GM23338 (cell line): ENCODE measurements at regions not wholly inside any gene's neighbourhood (a gene's known extent, or its start where the extent isn't known, plus 50 kb on each side); places are given as distances from the start of the nearest gene placed in this dataset.

Experiments used
- ATAC-seq: fragments of 200-7000 bp; cut with Tn5 transposase; 3 replicates; pipeline ENCODE4 v1.9.1; 2020
- DNase-seq: peaks from one replicate; pipeline ENCODE4 v3.0.0-alpha.2; 2015; ENCODE audit warnings: low spot score
- H2AFZ ChIP-seq: fragments of 200-600 bp; sonication (generic); 2 replicates; pipeline ENCODE4 v1.8.0; 2016; ENCODE audit warnings: antibody characterized with exemption, mild to moderate bottlenecking, moderate library complexity
- H3F3A ChIP-seq: fragments of 200-600 bp; sonication (generic); replicated peaks from 2 replicates; pipeline ENCODE4 v1.8.0; 2017; ENCODE audit warnings: antibody characterized with exemption, mixed run types, low read depth
- H3K27ac ChIP-seq: fragments of 200-600 bp; sonication (generic); 2 replicates; pipeline ENCODE4 v1.6.1; 2016; ENCODE audit warnings: low read depth
- H3K27me3 ChIP-seq: fragments of 200-600 bp; sonication (generic); 2 replicates; pipeline ENCODE4 v1.8.0; 2016; ENCODE audit warnings: mild to moderate bottlenecking, mixed run types, moderate library complexity; ENCODE audit not compliant: insufficient read depth
- H3K36me3 ChIP-seq: fragments of 200-600 bp; sonication (generic); 2 replicates; pipeline ENCODE4 v1.8.0; 2016; ENCODE audit warnings: mild to moderate bottlenecking; ENCODE audit not compliant: insufficient read depth
- H3K4me1 ChIP-seq: fragments of 200-600 bp; sonication (generic); 2 replicates; pipeline ENCODE4 v1.8.0; 2016; ENCODE audit warnings: mild to moderate bottlenecking, moderate library complexity; ENCODE audit not compliant: insufficient read depth
- H3K4me2 ChIP-seq: fragments of 200-600 bp; sonication (generic); 2 replicates; pipeline ENCODE4 v1.7.1; 2017; ENCODE audit warnings: mixed run types
- H3K4me3 ChIP-seq: fragments of 200-600 bp; sonication (generic); 2 replicates; pipeline ENCODE4 v1.6.1; 2016; ENCODE audit warnings: mixed run types
- H3K79me2 ChIP-seq: fragments of 200-600 bp; sonication (generic); replicated peaks from 2 replicates; pipeline ENCODE4 v1.8.0; 2017; ENCODE audit warnings: mild to moderate bottlenecking; ENCODE audit not compliant: insufficient read depth
- H3K9me2 ChIP-seq: fragments of 200-600 bp; sonication (generic); 2 replicates; pipeline ENCODE4 v1.8.0; 2017; ENCODE audit not compliant: insufficient read depth
- H4K20me1 ChIP-seq: fragments of 200-600 bp; sonication (generic); replicated peaks from 2 replicates; pipeline ENCODE4 v1.8.0; 2017; ENCODE audit warnings: mild to moderate bottlenecking; ENCODE audit not compliant: insufficient read depth
- H3K27ac Mint-ChIP-seq: 2 replicates; pipeline ENCODE4 v1.8.0; 2020; ENCODE audit warnings: inconsistent platforms, mild to moderate bottlenecking, moderate library complexity, mixed read lengths
- H3K27me3 Mint-ChIP-seq: 3 replicates; pipeline ENCODE4 v1.8.0; 2022; ENCODE audit warnings: low read depth, mild to moderate bottlenecking, moderate library complexity, mixed read lengths, inconsistent platforms; ENCODE audit not compliant: insufficient read depth, poor library complexity
- H3K36me3 Mint-ChIP-seq: 3 replicates; pipeline ENCODE4 v1.8.0; 2021; ENCODE audit warnings: low read depth, mild to moderate bottlenecking, inconsistent platforms, moderate library complexity, mixed read lengths
- H3K4me1 Mint-ChIP-seq: 3 replicates; pipeline ENCODE4 v1.8.0; 2020; ENCODE audit warnings: mild to moderate bottlenecking, inconsistent platforms, mixed read lengths
- H3K4me3 Mint-ChIP-seq: 3 replicates; pipeline ENCODE4 v1.8.0; 2021; ENCODE audit warnings: moderate library complexity, mild to moderate bottlenecking, inconsistent platforms, mixed read lengths
- H3K9me3 Mint-ChIP-seq: 3 replicates; pipeline ENCODE4 v1.8.0; 2020; ENCODE audit warnings: moderate library complexity, mild to moderate bottlenecking, inconsistent platforms, mixed read lengths
- CREB1 ChIP-seq: fragments of 250-450 bp; sonication (Bioruptor Pico); IDR thresholded peaks from 2 replicates; pipeline ENCODE4 v1.5.0; 2020; ENCODE audit warnings: low read depth, mild to moderate bottlenecking, moderate library complexity
- EZH2 ChIP-seq: fragments of 200-600 bp; sonication (generic); IDR thresholded peaks from one replicate; pipeline ENCODE4 v1.8.0; 2017; ENCODE audit warnings: antibody characterized with exemption, mild to moderate bottlenecking, low read depth; ENCODE audit not compliant: unreplicated experiment
- JUNB ChIP-seq: IDR thresholded peaks from one replicate; pipeline ENCODE4 v1.6.1; 2016; ENCODE audit warnings: antibody characterized with exemption; ENCODE audit not compliant: unreplicated experiment
- NANOG ChIP-seq: IDR thresholded peaks from 2 replicates; pipeline ENCODE4 v1.6.1; 2016; ENCODE audit warnings: antibody characterized with exemption, borderline replicate concordance
- POLR2AphosphoS5 ChIP-seq: IDR thresholded peaks from 2 replicates; pipeline ENCODE4 v1.6.1; 2016; ENCODE audit warnings: antibody characterized with exemption, low read depth
- REST ChIP-seq: IDR thresholded peaks from one replicate; pipeline ENCODE4 v1.6.1; 2018; ENCODE audit warnings: antibody characterized with exemption; ENCODE audit not compliant: unreplicated experiment
- STAT1 ChIP-seq: IDR thresholded peaks from one replicate; pipeline ENCODE4 v1.6.1; 2016; ENCODE audit warnings: antibody characterized with exemption; ENCODE audit not compliant: unreplicated experiment
- ZNF114 ChIP-seq: fragments of 250-450 bp; sonication (Bioruptor Pico); IDR thresholded peaks from 2 replicates; pipeline ENCODE4 v1.5.0; 2020; ENCODE audit warnings: mild to moderate bottlenecking, moderate library complexity
- ZNF331 ChIP-seq: fragments of 250-450 bp; sonication (Bioruptor Pico); IDR thresholded peaks from 2 replicates; pipeline ENCODE4 v1.5.0; 2020; ENCODE audit warnings: low read depth, mild to moderate bottlenecking, moderate library complexity
- ZNF462 ChIP-seq: fragments of 250-450 bp; sonication (Bioruptor Pico); IDR thresholded peaks from 2 replicates; pipeline ENCODE4 v1.5.0; 2020; ENCODE audit warnings: mild to moderate bottlenecking, moderate library complexity
- TF ChIP-seq, protein P1 (sequence below), 2 experiments: fragments of 200-600 bp in 1 of 2; sonication (generic) in 1 of 2; conservative IDR thresholded peaks; 2 replicates each; pipeline versions ENCODE4 v1.5.1 to v1.6.1; 2016 to 2017; ENCODE audit warnings: antibody characterized with exemption in 2 of 2, low read depth in 2 of 2, mild to moderate bottlenecking in 2 of 2, moderate library complexity in 1 of 2
- TF ChIP-seq, protein P2 (sequence below): IDR thresholded peaks from 2 replicates; pipeline ENCODE4 v1.6.1; 2016; ENCODE audit warnings: antibody characterized with exemption

GRCh38 chr4:126427853-126428252 lies 1113.1 kb downstream of the FAT4 start:
- no peak overlapping the region for H3K27ac ChIP-seq
- H3K4me2 ChIP-seq, result no peak overlapping the region
- H3K79me2 ChIP-seq, result no peaks in the 10 kb centered on the region
- no peak for TF ChIP-seq JUNB
- no peak for TF ChIP-seq EZH2
- TF ChIP-seq REST, result no peak
- no peak for TF ChIP-seq NANOG
- TF ChIP-seq ZNF331, result no peak
- TF ChIP-seq ZNF114 (CRISPR knock-in tag), result no peak
- TF ChIP-seq STAT1, result no peak
- TF ChIP-seq, protein P1, sequence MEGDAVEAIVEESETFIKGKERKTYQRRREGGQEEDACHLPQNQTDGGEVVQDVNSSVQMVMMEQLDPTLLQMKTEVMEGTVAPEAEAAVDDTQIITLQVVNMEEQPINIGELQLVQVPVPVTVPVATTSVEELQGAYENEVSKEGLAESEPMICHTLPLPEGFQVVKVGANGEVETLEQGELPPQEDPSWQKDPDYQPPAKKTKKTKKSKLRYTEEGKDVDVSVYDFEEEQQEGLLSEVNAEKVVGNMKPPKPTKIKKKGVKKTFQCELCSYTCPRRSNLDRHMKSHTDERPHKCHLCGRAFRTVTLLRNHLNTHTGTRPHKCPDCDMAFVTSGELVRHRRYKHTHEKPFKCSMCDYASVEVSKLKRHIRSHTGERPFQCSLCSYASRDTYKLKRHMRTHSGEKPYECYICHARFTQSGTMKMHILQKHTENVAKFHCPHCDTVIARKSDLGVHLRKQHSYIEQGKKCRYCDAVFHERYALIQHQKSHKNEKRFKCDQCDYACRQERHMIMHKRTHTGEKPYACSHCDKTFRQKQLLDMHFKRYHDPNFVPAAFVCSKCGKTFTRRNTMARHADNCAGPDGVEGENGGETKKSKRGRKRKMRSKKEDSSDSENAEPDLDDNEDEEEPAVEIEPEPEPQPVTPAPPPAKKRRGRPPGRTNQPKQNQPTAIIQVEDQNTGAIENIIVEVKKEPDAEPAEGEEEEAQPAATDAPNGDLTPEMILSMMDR (conservative IDR thresholded peaks at IDR 0.05; ENCODE audit: low read depth in 2 of 2), result no peak
- no peak for TF ChIP-seq POLR2AphosphoS5
- TF ChIP-seq CREB1 (CRISPR knock-in tag), result no peak
- TF ChIP-seq ZNF462 (CRISPR knock-in tag), result no peak
- TF ChIP-seq, protein P2, sequence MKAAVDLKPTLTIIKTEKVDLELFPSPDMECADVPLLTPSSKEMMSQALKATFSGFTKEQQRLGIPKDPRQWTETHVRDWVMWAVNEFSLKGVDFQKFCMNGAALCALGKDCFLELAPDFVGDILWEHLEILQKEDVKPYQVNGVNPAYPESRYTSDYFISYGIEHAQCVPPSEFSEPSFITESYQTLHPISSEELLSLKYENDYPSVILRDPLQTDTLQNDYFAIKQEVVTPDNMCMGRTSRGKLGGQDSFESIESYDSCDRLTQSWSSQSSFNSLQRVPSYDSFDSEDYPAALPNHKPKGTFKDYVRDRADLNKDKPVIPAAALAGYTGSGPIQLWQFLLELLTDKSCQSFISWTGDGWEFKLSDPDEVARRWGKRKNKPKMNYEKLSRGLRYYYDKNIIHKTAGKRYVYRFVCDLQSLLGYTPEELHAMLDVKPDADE, result no peak
- DNase-seq, result no peak
- Mint-ChIP-seq H3K36me3 (no peaks in the 10 kb centered on the region), H3K27ac (no peak overlapping the region), H3K4me1 (peaks cover 4% of the 10 kb centered on the region; the same call in 1 of the 3 replicates), H3K9me3 (no peaks in the 10 kb centered on the region), H3K27me3 (peaks cover 2% of the 10 kb centered on the region), H3K4me3 (no peak overlapping the region)
- no peaks in the 10 kb centered on the region for H3K27me3 ChIP-seq
- no peaks in the 10 kb centered on the region; the same call in 1 of the 2 replicates for H3K4me1 ChIP-seq
- no peaks in the 10 kb centered on the region for H3F3A ChIP-seq
- no peak overlapping the region for H2AFZ ChIP-seq
- H3K4me3 ChIP-seq, result no peak overlapping the region
- no peak for ATAC-seq
- H4K20me1 ChIP-seq, result no peaks in the 10 kb centered on the region
- H3K9me2 ChIP-seq, result 0 out of 2 replicates have a peak, but pooled peaks cover 3% of the 10 kb centered on the region
- no peaks in the 10 kb centered on the region for H3K36me3 ChIP-seq
